GM18868 (cell line): ENCODE measurements at regions not wholly inside any gene's neighbourhood (a gene's known extent, or its start where the extent isn't known, plus 50 kb on each side); places are given as distances from the start of the nearest gene placed in this dataset.
"Not testable (repeated sequence)": the region's sequence is repeated elsewhere in the genome, so short reads cannot be mapped to it uniquely, and the experiment has no call there.

Experiments used
- ATAC-seq: cut with Tn5 transposase; IDR thresholded peaks from one replicate; pipeline ENCODE4 v1.9.1; 2021; ENCODE audit warnings: mild to moderate bottlenecking, moderate library complexity; ENCODE audit not compliant: unreplicated experiment

GRCh38 chr22:25482091-25482760 lies 82.2 kb upstream of the GRK3 start:
- no peak for ATAC-seq

DNA sequence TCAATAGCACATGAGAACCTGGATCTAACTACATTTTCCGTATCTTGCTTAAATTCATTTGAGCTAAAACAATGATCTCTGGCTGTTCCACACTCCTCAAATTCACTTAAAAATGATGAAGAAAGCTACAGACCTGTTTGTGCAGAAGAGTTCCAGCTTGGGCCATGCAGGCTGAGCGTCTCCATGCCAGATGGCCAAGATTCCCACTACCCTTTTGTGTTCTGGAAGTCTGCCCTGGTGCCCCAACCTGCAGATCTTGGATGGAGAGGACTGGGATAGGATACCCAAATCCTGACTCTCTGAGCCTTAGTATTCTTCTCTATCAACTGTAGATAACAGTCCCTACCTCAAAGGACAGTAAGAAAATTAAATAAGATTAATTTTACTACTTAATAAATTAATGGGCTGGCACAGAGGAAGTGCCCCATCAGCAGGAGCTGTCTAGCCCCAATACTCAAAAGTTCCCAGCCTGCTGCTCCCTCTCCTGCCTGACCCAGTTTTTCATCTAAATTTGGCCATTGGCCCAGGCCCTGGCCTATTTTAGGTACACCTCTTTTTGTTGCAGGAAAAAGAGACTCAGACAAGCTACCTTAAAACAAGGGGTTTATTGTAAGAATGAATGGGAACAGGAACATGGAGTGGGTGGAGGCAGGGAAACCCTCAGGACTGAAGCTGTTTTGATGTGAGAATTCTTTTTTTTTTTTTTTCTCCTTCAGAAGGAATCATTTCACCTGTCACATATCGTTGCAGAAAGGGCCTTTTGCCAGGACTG lies 81.4 kb upstream of the GRK3 start:
- no peak for ATAC-seq

- ATAC-seq = no peak
These were observed 80.5 kb upstream of the GRK3 start for GRCh38 chr22:25483931-25484330.

DNA sequence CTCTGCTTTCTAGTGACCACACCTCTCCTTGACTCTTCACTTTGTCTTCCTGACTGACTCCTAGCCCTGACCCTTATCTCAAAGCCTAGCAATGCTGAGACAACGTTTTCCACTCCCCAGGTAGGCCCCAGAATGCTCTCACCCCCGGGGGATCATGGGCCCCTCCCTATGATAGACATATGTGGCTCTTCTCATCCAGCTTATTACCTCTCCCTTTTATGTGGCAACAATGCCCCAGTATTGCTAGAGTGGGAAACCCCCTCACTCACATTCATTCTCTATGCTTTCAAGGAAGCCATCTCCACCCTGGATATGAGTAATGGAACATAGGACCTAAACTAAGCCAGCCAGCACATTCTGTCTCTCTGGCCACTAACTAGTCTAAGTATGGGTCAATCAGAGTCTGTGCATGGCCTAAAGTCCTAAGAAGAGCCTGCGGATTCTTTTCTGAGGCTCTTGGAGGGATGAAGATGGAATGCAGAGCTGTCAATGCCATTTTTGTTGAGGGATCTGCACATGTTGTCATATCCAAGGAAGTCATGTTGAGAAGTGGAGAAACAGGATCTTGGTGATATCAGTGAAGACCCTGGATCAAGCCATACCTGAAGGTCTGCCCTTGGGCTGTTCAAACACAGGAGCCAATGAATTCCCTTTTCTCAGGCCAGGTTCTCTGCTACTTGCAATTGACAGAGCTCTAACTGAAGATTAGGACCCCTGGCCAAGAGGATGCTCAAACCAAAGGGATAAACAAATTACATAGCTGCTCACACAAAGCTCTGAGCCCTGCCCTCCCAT lies 79.8 kb upstream of the GRK3 start:
- no peak for ATAC-seq

- ATAC-seq = no peak
These were observed 78.6 kb upstream of the GRK3 start for GRCh38 chr22:25485626-25486545.

DNA sequence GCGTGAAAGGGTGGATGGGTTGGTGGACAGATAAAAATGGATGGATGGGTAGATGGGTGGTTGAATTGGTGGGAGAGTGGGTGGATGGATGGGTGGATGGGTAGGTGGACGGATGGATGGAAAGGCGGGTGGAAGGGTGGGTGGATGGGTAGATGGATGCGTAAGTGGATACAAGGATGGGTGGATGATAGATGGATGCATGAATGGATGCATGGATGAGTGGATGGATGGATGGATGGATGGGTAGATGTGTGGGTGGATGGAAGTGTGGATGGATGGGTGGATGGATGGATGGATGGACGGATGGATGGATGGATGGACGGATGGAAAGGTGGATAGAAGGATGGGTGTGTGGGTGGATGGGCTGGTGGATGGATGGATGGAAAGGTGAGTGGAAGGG lies 77.0 kb upstream of the GRK3 start:
- no peak for ATAC-seq

DNA sequence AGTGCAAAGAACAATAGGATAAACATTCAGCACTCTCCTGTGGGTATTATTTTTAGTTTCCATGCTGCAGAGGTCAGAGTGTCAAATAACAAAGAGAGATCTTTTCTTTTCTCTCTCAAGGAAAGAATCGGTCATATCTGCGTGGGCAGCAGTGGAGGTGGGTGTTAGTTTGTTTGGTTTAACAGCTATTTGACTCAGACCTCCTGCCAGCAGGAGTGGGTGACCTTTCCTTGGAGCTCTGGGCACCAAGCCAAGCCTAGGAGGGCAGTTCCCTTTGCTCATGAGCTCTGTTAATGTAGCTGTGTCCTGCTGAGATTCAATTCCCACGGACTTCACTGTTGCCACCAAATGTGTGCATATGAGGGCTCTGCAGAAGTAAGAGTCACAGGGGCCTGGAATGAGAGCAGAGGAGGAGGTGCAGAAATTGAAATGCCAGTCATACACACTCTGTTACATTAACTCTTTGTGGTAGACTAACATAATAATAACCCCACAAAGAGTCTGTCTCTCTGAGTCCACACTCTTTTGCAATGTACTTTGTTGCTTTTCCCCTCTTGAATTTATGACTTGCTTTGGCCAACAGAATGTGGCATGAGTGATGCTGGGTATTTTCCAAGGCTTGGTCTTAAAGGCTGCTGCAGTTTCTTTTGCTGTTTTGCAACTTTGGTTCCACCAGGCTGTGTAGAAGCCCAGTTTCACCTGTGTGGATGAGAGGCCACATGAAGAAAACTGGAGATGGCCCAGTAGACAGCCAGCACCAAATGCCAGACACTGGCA lies 76.0 kb upstream of the GRK3 start:
- no peak for ATAC-seq

DNA sequence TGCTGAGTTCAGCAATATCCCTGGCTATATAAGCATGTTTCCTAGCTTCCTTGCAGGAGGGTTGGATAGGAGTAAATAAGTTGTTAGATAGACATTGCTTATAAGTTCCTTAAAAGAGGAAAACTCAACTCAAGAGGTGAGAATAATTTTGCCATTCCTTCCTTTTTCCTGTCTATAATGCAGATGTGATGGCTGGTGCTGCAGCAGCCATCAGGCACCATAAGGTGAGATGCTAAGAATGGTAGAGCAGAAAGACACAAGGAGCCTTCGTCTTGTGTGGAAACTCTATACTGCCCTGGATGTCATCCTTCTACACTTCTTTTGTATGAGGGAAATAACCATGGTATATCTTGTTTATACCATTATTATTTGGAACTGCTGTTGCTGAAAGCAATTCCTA lies 74.5 kb upstream of the GRK3 start:
- ATAC-seq = no peak

GRCh38 chr22:25490896-25491295 lies 73.6 kb upstream of the GRK3 start:
- no peak for ATAC-seq

GRCh38 chr22:25492162-25492561 lies 72.3 kb upstream of the GRK3 start:
- ATAC-seq = no peak

DNA sequence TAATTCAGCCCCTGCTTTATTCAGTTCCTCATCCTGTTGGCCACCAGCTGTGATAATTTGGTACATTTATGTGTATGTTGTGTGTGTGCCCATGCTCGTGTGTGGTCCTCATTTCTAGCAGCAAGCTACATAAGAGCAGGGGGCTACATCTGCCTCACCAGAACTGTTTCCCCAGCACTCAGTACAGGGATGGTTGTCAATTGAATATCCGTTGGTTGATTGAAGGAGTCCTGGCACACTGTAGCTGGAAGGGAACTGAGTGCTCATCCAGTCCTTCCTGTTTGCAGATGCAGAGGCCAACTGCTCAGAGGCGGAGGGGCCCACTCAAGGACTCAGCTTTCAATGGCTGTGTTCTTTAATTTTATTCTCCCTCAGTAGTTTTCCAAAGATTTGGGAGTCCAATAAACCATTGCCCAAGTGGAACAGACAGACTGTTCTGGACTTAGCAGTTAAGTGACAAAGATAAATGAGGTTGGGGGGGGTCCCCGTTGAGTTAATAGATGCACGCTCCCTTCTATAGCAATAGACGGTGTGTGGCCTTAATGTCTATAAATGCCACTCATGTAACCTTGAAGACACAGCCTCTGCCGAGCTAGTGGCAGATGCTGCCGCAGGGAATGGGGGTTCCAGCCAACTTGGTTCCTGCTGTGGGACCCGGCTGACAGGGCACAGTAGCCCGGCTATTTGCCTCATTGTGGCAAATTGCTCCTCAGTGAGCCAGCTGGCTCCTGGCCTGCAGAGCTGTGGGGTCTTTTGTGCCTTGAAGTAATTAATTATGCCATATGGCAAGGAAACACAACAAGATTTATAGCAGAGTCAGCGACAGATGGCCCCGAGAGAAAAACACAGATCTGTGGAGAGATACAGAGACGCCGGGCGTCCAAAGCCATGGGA lies 71.4 kb upstream of the GRK3 start:
- ATAC-seq = no peak

- ATAC-seq = no peak
These were observed 70.7 kb upstream of the GRK3 start for GRCh38 chr22:25493794-25494193.

- ATAC-seq = peak; percentile 61
These were observed 69.7 kb upstream of the GRK3 start for GRCh38 chr22:25494774-25495173.

DNA sequence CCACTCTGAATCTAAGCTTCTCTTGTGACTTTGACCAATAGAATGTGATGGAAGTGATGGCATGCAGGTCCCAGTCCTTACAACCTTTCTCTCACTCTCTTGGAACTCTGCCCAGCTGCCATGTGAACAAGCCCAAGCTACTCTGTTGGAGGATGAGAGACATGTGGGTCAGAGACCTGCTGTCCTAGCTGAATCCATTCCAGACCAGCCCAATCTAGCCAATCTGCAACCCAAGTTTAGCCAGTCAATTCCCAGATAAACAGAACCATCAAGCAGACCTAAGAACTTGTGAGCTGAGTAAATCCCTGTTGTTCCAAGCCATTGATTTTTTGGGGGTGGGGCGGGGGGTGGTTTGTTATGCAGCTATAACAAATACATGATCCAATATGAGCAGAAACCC lies 69.2 kb upstream of the GRK3 start:
- ATAC-seq = no peak

- no peak for ATAC-seq
These were observed 67.9 kb upstream of the GRK3 start for GRCh38 chr22:25496396-25497064.

GRCh38 chr22:25497181-25497641 lies 67.3 kb upstream of the GRK3 start:
- ATAC-seq = no peak

GRCh38 chr22:25497716-25498115 lies 66.8 kb upstream of the GRK3 start:
- ATAC-seq = no peak

GRCh38 chr22:25500671-25501070 lies 63.8 kb upstream of the GRK3 start:
- not testable (repeated sequence) for ATAC-seq
